ENCODE measurements at regions not wholly inside any gene's neighbourhood (a gene's known extent, or its start where the extent isn't known, plus 50 kb on each side); places are given as distances from the start of the nearest gene placed in this dataset.

GRCh38 chr6:14287707-14288106 lies 170.1 kb downstream of the CD83 start:
- DNase-seq (ENCODE audit: low read depth) = no peak
- TF ChIP-seq CTCF (conservative IDR thresholded peaks at IDR 0.05; ENCODE audit: control insufficient read depth, insufficient read depth, low read depth, low read length) = no peak
- H3K4me3 ChIP-seq (ENCODE audit: control insufficient read depth, low read depth, low read length) = no peak overlapping the region

GRCh38 chr6:14288910-14289309 lies 171.3 kb downstream of the CD83 start:
- H3K4me3 ChIP-seq (ENCODE audit: control insufficient read depth, low read depth, low read length) = no peak overlapping the region
- TF ChIP-seq CTCF (conservative IDR thresholded peaks at IDR 0.05; ENCODE audit: control insufficient read depth, insufficient read depth, low read depth, low read length) = no peak
- DNase-seq (ENCODE audit: low read depth) = peak; percentile 19

- H3K4me3 ChIP-seq (ENCODE audit: control insufficient read depth, low read depth, low read length) = no peak overlapping the region
- no peak for TF ChIP-seq CTCF (conservative IDR thresholded peaks at IDR 0.05; ENCODE audit: control insufficient read depth, insufficient read depth, low read depth, low read length)
- no peak for DNase-seq (ENCODE audit: low read depth)
Measured at GRCh38 chr6:14290041-14290771, 172.6 kb downstream of the CD83 start.

GRCh38 chr6:14290772-14291330 lies 173.3 kb downstream of the CD83 start:
- H3K4me3 ChIP-seq (ENCODE audit: control insufficient read depth, low read depth, low read length) = no peak overlapping the region
- no peak for DNase-seq (ENCODE audit: low read depth)
- no peak for TF ChIP-seq CTCF (conservative IDR thresholded peaks at IDR 0.05; ENCODE audit: control insufficient read depth, insufficient read depth, low read depth, low read length)

GRCh38 chr6:14291331-14291730 lies 173.8 kb downstream of the CD83 start:
- no peak for DNase-seq (ENCODE audit: low read depth)
- H3K4me3 ChIP-seq (ENCODE audit: control insufficient read depth, low read depth, low read length) = no peak overlapping the region
- no peak for TF ChIP-seq CTCF (conservative IDR thresholded peaks at IDR 0.05; ENCODE audit: control insufficient read depth, insufficient read depth, low read depth, low read length)

- no peak overlapping the region for H3K4me3 ChIP-seq (ENCODE audit: control insufficient read depth, low read depth, low read length)
- no peak for TF ChIP-seq CTCF (conservative IDR thresholded peaks at IDR 0.05; ENCODE audit: control insufficient read depth, insufficient read depth, low read depth, low read length)
- no peak for DNase-seq (ENCODE audit: low read depth)
Measured at GRCh38 chr6:14292119-14292518, 174.5 kb downstream of the CD83 start.

Data from fibroblast of mammary gland (primary cell).